ENCODE measurements at regions not wholly inside any gene's neighbourhood (a gene's known extent, or its start where the extent isn't known, plus 50 kb on each side); places are given as distances from the start of the nearest gene placed in this dataset.

GRCh38 chr1:193868425-193868824 lies 682.0 kb upstream of the B3GALT2 start:
- TF ChIP-seq CTCF (IDR thresholded peaks at IDR 0.05; ENCODE audit: insufficient read depth, low read length), result no peak
- DNase-seq (ENCODE audit: low read depth), result no peak
- H3K4me3 ChIP-seq (ENCODE audit: low read depth, low read length), result no peak overlapping the region

- no peak for TF ChIP-seq CTCF (IDR thresholded peaks at IDR 0.05; ENCODE audit: insufficient read depth, low read length)
- H3K4me3 ChIP-seq (ENCODE audit: low read depth, low read length), result no peak overlapping the region
- no peak for DNase-seq (ENCODE audit: low read depth)
These were observed 669.8 kb upstream of the B3GALT2 start for GRCh38 chr1:193856261-193856660.

GRCh38 chr1:193850745-193851144 lies 664.3 kb upstream of the B3GALT2 start:
- no peak overlapping the region for H3K4me3 ChIP-seq (ENCODE audit: low read depth, low read length)
- no peak for DNase-seq (ENCODE audit: low read depth)
- no peak for TF ChIP-seq CTCF (IDR thresholded peaks at IDR 0.05; ENCODE audit: insufficient read depth, low read length)

- no peak overlapping the region for H3K4me3 ChIP-seq (ENCODE audit: low read depth, low read length)
- no peak for DNase-seq (ENCODE audit: low read depth)
- TF ChIP-seq CTCF (IDR thresholded peaks at IDR 0.05; ENCODE audit: insufficient read depth, low read length), result no peak
These were observed 660.6 kb upstream of the B3GALT2 start for GRCh38 chr1:193846876-193847604.

GRCh38 chr1:193846411-193846810 lies 660.0 kb upstream of the B3GALT2 start:
- no peak for DNase-seq (ENCODE audit: low read depth)
- H3K4me3 ChIP-seq (ENCODE audit: low read depth, low read length), result no peak overlapping the region
- TF ChIP-seq CTCF (IDR thresholded peaks at IDR 0.05; ENCODE audit: insufficient read depth, low read length), result no peak

GRCh38 chr1:193841857-193842256 lies 655.4 kb upstream of the B3GALT2 start:
- no peak overlapping the region for H3K4me3 ChIP-seq (ENCODE audit: low read depth, low read length)
- no peak for TF ChIP-seq CTCF (IDR thresholded peaks at IDR 0.05; ENCODE audit: insufficient read depth, low read length)
- no peak for DNase-seq (ENCODE audit: low read depth)

- H3K4me3 ChIP-seq (ENCODE audit: low read depth, low read length), result no peak overlapping the region
- no peak for TF ChIP-seq CTCF (IDR thresholded peaks at IDR 0.05; ENCODE audit: insufficient read depth, low read length)
- DNase-seq (ENCODE audit: low read depth), result no peak
These were observed 645.1 kb upstream of the B3GALT2 start for GRCh38 chr1:193831465-193831864.
